ENCODE measurements at regions not wholly inside any gene's neighbourhood (a gene's known extent, or its start where the extent isn't known, plus 50 kb on each side); places are given as distances from the start of the nearest gene placed in this dataset.
"Not testable (repeated sequence)": the region's sequence is repeated elsewhere in the genome, so short reads cannot be mapped to it uniquely, and the experiment has no call there.

- DNase-seq, result no peak
Measured at GRCh38 chr5:100186181-100186580, 349.0 kb upstream of the FAM174A start.

DNA sequence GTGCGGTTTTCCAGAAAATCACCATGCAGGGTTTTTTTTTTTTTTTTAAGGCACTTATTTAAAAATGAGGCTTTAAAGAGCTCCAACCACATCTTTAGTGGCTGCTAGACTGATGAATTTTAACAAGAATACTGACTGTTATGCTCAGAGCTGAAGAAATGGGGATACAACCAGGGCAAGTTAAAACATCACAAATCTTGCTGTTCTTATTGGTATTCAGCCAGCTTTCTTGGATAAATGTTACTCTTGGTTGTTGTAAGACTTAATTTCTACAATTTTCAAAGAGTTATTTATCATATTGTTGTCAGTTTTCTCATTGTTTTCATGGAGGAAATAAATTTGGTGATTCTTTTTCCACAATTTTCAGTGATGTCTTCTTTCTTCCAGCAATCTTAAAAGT, 352.8 kb upstream of the FAM174A start:
- no peak for DNase-seq

GRCh38 chr5:100175346-100175745, 359.8 kb upstream of the FAM174A start:
- no peak for DNase-seq

GRCh38 chr5:100165309-100165708, 369.9 kb upstream of the FAM174A start:
- DNase-seq, result no peak

DNA sequence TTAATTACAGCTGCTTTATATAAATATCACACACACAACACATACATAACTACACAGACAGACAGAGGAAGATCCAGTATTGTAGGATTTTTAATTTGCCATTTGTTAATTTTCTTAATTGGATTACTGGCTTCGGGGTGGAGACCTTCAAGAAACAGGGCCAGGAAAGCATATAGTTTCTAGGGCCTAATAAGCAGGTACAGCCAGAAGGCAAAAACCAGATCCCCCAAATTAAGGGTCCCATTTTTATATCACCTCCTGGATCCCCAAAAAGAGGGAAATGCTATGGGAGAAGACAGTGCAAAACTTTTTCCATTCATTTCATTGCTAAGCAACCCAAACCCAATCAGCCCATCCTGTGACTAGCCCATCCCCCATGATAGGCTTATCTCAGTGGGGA, 373.3 kb upstream of the FAM174A start:
- no peak for DNase-seq

DNA sequence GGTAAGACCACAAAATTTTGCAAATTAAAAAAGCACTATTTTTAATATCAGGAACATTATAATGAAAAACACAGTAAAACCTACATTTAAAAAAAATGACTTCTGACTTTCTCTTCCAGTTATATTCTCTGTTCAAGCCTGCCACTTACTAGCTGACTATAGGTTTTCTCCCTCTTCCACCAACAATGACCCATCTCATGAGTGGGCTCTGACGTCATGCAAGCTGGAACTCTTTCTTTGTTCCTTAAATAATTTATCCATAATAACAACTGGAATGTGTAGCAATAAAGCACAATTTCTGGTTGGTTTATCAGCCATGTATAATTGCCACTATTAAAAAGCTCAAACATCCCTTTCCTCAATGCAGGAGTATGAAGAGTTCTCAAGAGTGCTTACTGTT, 378.1 kb upstream of the FAM174A start:
- DNase-seq, result no peak

DNA sequence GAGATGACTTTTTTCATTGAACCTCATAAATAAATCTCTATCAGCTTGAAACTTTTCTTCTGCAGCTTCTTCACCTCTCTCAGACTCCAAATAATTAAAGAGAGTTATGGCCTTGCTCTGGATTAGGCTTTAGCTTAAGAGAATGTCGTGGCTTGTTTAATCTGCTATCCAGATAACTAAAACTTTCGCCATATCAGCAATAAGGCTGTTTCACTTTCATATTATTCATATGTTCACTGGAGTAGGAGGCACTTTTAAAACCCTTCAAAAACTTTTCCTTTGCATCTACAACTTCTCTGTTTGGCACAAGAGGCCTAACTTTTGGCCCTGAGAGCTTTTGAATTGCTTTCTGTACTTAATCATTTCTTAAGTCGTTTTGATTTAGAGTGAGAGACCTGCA, 386.9 kb upstream of the FAM174A start:
- DNase-seq, result no peak

DNA sequence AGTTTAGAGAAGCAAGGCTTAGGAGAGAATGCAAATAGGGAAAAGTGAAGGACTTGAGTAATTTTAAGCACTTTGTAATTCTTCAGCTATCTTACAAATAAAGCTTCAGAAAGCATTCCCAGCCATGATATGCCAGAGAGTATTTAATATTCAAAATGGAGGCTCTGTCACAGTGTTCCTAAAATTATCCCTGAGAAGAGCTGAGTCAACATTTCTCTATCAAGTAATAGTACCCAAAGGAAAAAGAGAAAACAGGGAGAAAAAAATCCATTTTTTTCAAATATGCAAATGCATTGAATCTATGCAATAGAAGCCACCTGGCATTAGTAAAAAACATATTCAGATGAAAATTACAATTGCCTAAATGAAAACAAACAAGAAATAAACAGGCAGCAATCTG, 392.6 kb upstream of the FAM174A start:
- DNase-seq, result no peak

GRCh38 chr5:100131161-100131560, 404.0 kb upstream of the FAM174A start:
- no peak for DNase-seq

GRCh38 chr5:100130307-100130706, 404.9 kb upstream of the FAM174A start:
- no peak for DNase-seq

GRCh38 chr5:100119903-100120302, 415.3 kb upstream of the FAM174A start:
- DNase-seq, result no peak

DNA sequence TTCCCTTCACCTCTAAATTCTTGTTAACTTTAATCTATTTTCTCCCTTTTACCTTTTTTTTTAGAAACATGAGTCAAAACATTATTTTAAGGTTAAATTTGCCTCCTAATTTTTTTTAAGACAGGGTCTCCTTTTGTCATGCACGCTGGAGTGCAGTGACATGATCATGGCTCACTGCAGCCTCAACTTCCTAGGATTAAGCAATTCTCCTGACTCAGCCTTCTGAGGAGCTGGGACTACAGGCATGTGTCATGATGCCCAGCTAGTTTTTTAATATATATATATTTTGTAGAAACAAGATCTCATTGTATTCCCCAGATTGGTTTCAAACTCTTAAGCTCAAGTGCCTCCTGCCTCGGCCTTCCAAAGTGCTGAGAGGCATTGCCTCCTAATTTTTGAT, 424.7 kb upstream of the FAM174A start:
- no peak for DNase-seq

DNA sequence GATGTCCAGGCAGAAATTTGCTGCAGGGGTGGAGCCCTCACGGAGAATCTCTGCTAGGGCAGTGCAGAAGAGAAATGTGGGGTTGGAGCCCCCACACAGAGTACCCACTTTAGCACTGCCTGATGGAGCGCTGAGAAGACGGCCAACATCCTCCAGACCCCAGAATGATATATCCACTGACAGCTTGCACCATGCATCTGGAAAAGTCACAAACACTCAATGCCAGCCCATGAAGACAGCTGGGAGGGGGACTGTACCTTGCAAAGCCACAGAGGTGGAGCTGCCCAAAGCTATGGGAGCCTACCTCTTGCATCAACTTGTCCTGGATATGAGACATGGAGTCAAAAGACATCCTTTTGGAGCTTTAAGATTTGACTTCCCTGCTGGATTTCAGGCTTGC, 426.3 kb upstream of the FAM174A start:
- no peak for DNase-seq

- not testable (repeated sequence) for DNase-seq
Measured at GRCh38 chr5:100103592-100104119, 431.5 kb upstream of the FAM174A start.

DNA sequence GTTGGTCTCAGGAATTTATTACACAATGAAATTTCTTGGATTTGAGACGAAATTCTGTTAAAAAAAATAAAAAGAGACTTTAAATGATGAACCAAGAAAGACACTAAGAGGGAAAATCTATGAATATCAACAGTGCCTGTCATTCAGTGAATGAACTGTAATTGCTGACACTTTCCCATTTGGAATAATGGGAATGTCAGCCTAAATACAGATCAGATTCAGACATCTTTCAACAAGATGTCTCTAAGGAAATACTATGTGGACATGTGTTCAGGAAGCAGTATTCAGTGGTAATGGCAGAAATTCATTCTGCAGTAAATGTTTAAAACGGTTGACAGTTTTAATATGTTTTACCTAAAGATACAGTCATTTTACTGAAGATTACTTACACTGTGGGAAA, 433.7 kb upstream of the FAM174A start:
- not testable (repeated sequence) for DNase-seq

DNA sequence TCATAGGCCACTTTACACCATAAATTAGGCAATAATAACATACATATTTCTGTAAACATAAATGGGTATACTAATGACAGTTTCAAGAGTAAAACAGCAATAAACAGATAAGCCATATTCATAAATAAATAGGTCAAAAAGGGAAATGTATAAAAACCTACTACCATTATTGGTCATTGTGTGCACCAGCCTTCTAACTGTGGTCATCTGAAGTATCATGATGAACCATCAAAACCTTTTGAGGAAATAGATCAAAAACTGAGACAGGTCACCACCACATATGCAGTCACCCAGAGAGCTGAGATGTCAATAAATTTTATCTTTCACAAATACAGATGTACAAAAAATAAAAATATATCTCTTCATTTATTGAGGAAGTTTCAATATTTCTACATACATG, 438.8 kb upstream of the FAM174A start:
- DNase-seq, result not testable (repeated sequence)

- not testable (repeated sequence) for DNase-seq
Measured at GRCh38 chr5:100080703-100081102, 454.5 kb upstream of the FAM174A start.

- not testable (repeated sequence) for DNase-seq
Measured at GRCh38 chr5:100079163-100079562, 456.0 kb upstream of the FAM174A start.

DNA sequence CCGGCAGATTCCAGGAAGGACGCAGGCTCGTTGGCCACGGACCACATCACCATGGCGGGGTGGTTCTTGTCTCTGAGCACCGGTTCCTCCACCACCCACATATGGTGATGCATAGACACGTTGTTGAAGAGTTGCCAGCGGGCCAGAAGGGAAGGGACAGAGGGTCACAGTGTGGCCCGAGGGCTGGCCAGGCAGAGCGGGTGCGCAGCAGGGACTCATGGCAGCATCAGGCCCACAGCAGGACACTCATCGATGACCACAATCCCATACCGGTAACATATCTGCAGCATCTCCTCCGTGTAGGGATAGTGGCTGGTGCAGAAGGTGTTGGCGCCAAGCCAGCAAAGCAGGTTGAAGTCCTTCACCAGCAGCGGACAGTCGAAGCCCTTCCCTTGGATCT, 469.2 kb upstream of the FAM174A start:
- DNase-seq, result not testable (repeated sequence)

GRCh38 chr5:100043475-100043874, 491.7 kb upstream of the FAM174A start:
- DNase-seq, result no peak

DNA sequence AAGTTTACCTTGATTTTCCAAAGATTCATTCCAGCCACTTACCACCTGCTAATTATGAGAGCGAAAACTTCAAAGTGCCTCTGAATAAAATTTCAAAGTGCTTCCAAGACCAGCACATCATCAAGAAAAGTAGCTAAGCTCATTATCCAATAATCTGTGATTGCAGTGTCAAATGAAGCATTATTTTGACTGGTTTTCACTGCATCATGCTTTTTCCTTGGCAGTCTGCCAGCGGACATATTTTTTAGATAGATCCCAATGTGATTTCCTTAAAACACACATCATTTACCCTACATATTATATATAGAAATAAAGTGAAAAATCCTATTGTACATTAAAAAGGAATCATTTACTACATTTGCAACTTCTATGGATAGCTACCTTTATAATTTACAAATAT, 508.6 kb upstream of the FAM174A start:
- DNase-seq, result no peak

- DNase-seq, result no peak
Measured at GRCh38 chr5:100023536-100023935, 511.6 kb upstream of the FAM174A start.

GRCh38 chr5:100017520-100018262, 517.5 kb upstream of the FAM174A start:
- no peak for DNase-seq

- DNase-seq, result not testable (repeated sequence)
Measured at GRCh38 chr5:100013305-100013704, 521.9 kb upstream of the FAM174A start.

DNA sequence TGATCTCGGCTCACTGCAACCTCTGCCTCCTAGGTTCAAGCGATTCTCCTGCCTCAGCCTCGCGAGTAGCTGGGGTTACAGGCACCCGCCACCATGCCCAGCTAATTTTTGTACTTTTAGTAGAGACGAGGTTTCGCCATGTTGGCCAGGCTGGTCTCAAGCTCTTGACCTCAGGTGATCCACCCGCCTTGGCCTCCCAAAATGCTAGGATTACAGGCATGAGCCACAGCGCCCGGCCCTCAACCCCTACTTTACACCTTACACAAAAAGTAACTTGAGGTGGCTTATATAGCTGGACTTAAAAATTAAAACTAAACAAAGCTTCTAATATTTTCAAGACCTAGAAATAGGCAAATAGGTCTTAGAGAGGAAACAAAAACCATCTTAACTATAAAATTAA, 524.0 kb upstream of the FAM174A start:
- DNase-seq, result not testable (repeated sequence)

Measured in stimulated activated CD4-positive, alpha-beta T cell treated with anti-CD3 and anti-CD28 coated beads, Interleukin-4, amount 100 ng/mL, for 24 hours (primary cell).